Rectal smooth muscle tissue (tissue), 1 donor: ENCODE measurements at regions not wholly inside any gene's neighbourhood (a gene's known extent, or its start where the extent isn't known, plus 50 kb on each side); places are given as distances from the start of the nearest gene placed in this dataset.

Experiments
- H3K27ac ChIP-seq: one replicate; pipeline ENCODE4 v1.7.0; 2013; ENCODE audit warnings: low read depth, low read length, inconsistent platforms
- H3K27me3 ChIP-seq: one replicate; pipeline ENCODE4 v1.7.0; 2013; ENCODE audit warnings: low read length; ENCODE audit not compliant: control insufficient read depth, insufficient read depth
- H3K36me3 ChIP-seq: one replicate; pipeline ENCODE4 v1.7.0; 2013; ENCODE audit warnings: low read length; ENCODE audit not compliant: control insufficient read depth, insufficient read depth
- H3K4me1 ChIP-seq: one replicate; pipeline ENCODE4 v1.7.0; 2013; ENCODE audit warnings: low read length; ENCODE audit not compliant: control insufficient read depth, insufficient read depth
- H3K4me3 ChIP-seq: one replicate; pipeline ENCODE4 v1.7.0; 2013; ENCODE audit warnings: low read length
- H3K9ac ChIP-seq: one replicate; pipeline ENCODE4 v1.7.0; 2013; ENCODE audit warnings: low read length

GRCh38 chr2:217626926-217627325 is 375.9 kb downstream of the TNS1 start:
- H3K9ac ChIP-seq, result no peak overlapping the region
- H3K27me3 ChIP-seq, result no peaks in the 10 kb centered on the region
- no peak overlapping the region for H3K4me3 ChIP-seq
- H3K27ac ChIP-seq, result no peak overlapping the region
- peaks cover 32% of the 10 kb centered on the region for H3K4me1 ChIP-seq
- no peaks in the 10 kb centered on the region for H3K36me3 ChIP-seq

- Histone ChIP-seq H3K27me3 (no peaks in the 10 kb centered on the region), H3K9ac (no peak overlapping the region), H3K36me3 (no peaks in the 10 kb centered on the region), H3K27ac (no peak overlapping the region), H3K4me3 (no peak overlapping the region), H3K4me1 (peaks cover 37% of the 10 kb centered on the region)
Measured at GRCh38 chr2:217625557-217626169, 377.1 kb downstream of the TNS1 start.

DNA sequence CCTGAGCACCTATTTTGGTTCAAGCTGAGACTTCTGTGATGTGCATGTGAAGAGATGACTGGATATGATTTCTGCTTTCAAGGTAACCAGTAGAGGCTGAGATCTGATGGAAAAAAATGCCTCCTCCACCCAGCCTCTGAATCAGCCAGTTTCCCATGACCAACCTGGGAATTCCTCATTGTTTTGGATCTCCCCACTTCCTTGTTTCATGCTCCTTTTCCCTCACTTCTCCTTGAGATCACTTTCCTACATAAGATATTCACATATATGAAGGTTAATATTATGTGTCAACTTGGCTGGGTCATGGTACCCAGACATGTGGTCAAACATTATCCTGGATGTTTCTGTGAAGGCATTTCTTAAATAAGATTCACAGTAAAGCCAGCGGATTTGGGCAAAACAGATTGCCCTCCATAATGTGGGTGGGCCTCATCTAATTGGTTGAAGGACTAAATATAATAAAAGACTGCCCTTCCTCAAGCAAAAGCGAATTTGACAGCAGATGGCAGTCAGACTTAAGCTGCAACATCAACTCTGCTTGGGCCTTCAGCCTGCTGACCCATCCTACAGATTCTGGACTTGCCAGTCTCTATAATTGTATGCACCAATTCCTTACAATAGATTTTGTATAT is 379.4 kb downstream of the TNS1 start:
- Histone ChIP-seq H3K4me3 (no peak overlapping the region), H3K9ac (no peak overlapping the region), H3K4me1 (peaks cover 37% of the 10 kb centered on the region), H3K27ac (peak overlapping the region; percentile 76), H3K36me3 (no peaks in the 10 kb centered on the region), H3K27me3 (no peaks in the 10 kb centered on the region)

DNA sequence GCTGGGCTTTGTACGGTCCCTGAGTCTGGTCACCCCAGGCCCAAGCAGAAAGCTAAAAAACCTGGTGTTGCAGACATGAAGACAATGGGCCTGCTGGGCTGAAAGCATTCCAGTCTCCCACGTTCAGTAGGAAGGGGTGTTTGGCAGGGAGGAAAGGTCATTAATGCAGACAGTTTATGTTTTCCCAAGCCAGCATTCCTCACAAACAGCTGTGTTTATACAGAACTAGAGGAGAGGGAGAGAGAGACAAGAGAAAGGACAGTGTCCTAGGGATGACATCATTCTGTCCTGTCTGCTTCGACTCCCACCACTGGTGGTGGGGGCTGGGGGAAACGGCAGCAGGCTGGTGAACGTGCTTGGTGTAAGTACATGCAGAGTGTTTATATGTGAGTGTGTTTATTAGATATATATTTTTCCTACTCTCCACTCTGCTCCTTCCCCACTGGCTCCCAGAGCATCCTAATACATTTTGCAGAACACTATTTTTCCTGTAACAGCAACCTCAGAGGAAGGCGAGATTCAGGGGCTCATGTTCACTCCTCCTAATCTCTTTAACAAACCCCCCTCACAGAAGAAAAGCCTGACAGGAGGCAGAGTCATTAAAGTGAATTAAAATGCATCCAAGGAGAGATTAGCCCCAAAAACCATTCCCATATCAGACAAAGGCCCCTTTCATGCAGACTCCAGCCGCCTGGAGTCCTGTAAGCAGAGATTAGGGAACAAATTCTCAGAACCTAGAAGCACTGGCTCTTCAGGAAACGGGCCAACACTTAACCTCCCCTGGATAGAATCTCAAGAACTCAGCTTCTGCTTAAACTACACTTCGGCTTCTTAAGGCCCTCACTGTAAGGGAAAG is 380.4 kb downstream of the TNS1 start:
- Histone ChIP-seq H3K27ac (peak overlapping the region; percentile 76), H3K27me3 (no peaks in the 10 kb centered on the region), H3K36me3 (no peaks in the 10 kb centered on the region), H3K4me1 (peaks cover 38% of the 10 kb centered on the region), H3K4me3 (no peak overlapping the region), H3K9ac (no peak overlapping the region)

- H3K4me3 ChIP-seq, result no peak overlapping the region
- H3K9ac ChIP-seq, result no peak overlapping the region
- H3K4me1 ChIP-seq, result peaks cover 42% of the 10 kb centered on the region
- peak overlapping the region; percentile 76 for H3K27ac ChIP-seq
- no peaks in the 10 kb centered on the region for H3K36me3 ChIP-seq
- H3K27me3 ChIP-seq, result no peaks in the 10 kb centered on the region
Measured at GRCh38 chr2:217621391-217621801, 381.4 kb downstream of the TNS1 start.

DNA sequence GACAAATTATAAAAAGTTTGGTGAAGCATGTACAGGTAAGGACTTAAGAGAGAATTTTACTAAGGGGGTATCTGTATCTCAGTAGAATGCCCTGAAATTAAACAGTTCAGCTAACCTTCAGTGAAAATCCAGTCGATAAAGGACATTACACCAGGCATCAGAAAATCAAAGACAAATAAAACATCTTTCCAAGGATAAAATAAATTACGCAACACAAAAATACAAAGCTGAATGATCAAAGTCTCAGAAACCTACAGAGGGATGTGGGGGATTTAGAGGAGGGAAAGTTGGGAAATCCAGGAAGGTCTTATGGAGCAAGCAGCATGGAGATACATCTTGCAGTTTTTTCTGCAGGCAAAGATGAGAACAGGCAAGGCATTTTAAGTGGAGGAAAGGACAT is 384.1 kb downstream of the TNS1 start:
- Histone ChIP-seq H3K9ac (no peak overlapping the region), H3K4me1 (peaks cover 31% of the 10 kb centered on the region), H3K4me3 (no peak overlapping the region), H3K27ac (no peak overlapping the region), H3K36me3 (no peaks in the 10 kb centered on the region), H3K27me3 (no peaks in the 10 kb centered on the region)

- Histone ChIP-seq H3K27ac (no peak overlapping the region), H3K9ac (no peak overlapping the region), H3K4me3 (no peak overlapping the region), H3K27me3 (no peaks in the 10 kb centered on the region), H3K36me3 (no peaks in the 10 kb centered on the region), H3K4me1 (peaks cover 23% of the 10 kb centered on the region)
Measured at GRCh38 chr2:217617616-217618022, 385.2 kb downstream of the TNS1 start.

DNA sequence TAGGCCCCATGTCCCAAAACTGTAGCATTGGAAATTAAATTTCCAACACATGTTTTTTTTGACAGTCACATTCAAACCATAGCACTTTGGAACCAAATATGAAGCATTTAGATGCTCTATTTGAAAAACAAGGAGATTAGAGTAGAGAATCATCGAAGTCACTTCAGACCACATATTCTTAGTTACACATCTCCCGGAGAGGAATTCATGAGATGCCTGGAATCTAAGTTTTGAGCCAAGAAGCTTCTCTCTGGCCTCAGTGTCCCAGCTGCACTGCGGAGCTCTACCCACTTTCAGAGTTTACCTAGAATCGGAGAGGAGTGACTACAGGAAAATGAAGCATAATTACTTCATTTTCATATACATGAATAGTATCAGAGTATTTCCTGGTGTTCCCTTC is 385.9 kb downstream of the TNS1 start:
- no peak overlapping the region for H3K9ac ChIP-seq
- H3K27ac ChIP-seq, result no peak overlapping the region
- no peak overlapping the region for H3K4me3 ChIP-seq
- no peaks in the 10 kb centered on the region for H3K27me3 ChIP-seq
- H3K36me3 ChIP-seq, result no peaks in the 10 kb centered on the region
- H3K4me1 ChIP-seq, result peaks cover 16% of the 10 kb centered on the region

DNA sequence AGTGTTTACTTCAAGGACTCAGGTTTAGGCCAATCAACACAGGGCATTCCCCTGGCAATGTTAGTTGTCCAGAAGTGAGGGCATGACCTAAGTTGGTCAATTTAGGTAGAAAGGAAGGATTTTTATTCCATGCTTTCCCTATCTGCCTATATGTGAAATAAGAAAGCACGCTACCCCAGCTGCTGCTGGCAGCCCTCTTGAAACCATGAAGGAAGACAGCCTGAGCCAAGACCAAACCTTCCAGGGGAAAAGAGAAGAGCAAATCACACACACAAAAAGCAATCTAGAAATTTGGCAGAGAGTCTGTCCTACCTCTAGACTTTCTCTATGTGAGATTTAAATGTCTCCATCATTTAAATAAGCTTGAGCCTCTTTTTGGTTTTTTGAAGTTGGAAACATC is 387.6 kb downstream of the TNS1 start:
- no peak overlapping the region for H3K4me3 ChIP-seq
- no peak overlapping the region for H3K9ac ChIP-seq
- no peak overlapping the region for H3K27ac ChIP-seq
- H3K4me1 ChIP-seq, result peaks cover 7% of the 10 kb centered on the region
- H3K27me3 ChIP-seq, result no peaks in the 10 kb centered on the region
- no peaks in the 10 kb centered on the region for H3K36me3 ChIP-seq

DNA sequence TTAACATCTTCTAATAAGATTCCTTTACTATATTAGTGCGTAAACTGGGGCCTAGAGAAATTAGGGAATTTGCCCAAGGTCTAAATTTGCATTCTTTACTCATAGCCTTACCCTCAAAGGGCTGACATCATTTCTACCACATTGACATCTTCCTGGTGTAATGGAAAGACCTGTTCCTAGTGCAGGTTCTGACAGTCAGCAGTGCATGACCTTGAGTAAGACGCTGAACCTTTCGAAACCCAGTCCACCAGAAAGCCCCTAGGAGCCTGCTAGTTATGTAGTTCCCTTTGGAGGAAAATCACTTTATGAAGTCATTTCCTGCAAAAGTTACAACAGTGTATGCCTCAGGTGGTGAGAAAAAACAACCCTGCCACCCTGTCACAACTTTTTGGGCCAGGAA is 388.3 kb downstream of the TNS1 start:
- Histone ChIP-seq H3K9ac (no peak overlapping the region), H3K36me3 (no peaks in the 10 kb centered on the region), H3K4me1 (peaks cover 7% of the 10 kb centered on the region), H3K27ac (no peak overlapping the region), H3K4me3 (no peak overlapping the region), H3K27me3 (no peaks in the 10 kb centered on the region)

GRCh38 chr2:217614096-217614495 is 388.7 kb downstream of the TNS1 start:
- no peaks in the 10 kb centered on the region for H3K36me3 ChIP-seq
- H3K4me1 ChIP-seq, result peaks cover 7% of the 10 kb centered on the region
- no peak overlapping the region for H3K9ac ChIP-seq
- H3K4me3 ChIP-seq, result no peak overlapping the region
- no peak overlapping the region for H3K27ac ChIP-seq
- H3K27me3 ChIP-seq, result no peaks in the 10 kb centered on the region

DNA sequence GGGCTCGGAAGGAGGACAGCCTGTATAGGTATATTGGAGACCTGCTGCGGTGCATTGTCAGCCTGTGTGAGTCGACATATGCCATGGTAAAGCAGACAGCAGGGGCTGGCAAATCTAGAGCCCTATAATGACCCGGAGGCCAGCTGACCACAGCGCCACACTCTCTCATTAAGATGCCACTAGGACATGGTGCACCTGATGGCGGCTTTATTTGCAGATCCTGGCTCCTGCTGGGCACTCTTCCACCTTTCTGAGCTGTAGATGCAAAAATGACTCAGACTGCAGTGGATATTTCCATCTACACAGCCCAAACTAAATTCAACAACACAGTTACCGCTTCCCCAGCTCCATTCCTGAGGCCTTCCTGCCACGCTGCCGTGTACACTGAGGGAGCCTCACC is 389.9 kb downstream of the TNS1 start:
- Histone ChIP-seq H3K9ac (no peak overlapping the region), H3K27me3 (no peaks in the 10 kb centered on the region), H3K4me1 (peaks cover 7% of the 10 kb centered on the region), H3K4me3 (no peak overlapping the region), H3K36me3 (no peaks in the 10 kb centered on the region), H3K27ac (no peak overlapping the region)
